HUES6 (cell line): ENCODE measurements at regions not wholly inside any gene's neighbourhood (a gene's known extent, or its start where the extent isn't known, plus 50 kb on each side); places are given as distances from the start of the nearest gene placed in this dataset.

Experiments
- H3K27ac ChIP-seq: 2 replicates; pipeline ENCODE4 v1.7.0; 2013; ENCODE audit warnings: low read depth, mild to moderate bottlenecking, low read length, inconsistent platforms
- H3K27me3 ChIP-seq: 2 replicates; pipeline ENCODE4 v1.6.1; 2013; ENCODE audit warnings: low read length; ENCODE audit not compliant: control insufficient read depth, insufficient read depth
- H3K36me3 ChIP-seq: 2 replicates; pipeline ENCODE4 v1.6.1; 2013; ENCODE audit warnings: low read length; ENCODE audit not compliant: control insufficient read depth, insufficient read depth
- H3K4me1 ChIP-seq: 2 replicates; pipeline ENCODE4 v1.6.1; 2013; ENCODE audit warnings: low read length; ENCODE audit not compliant: control insufficient read depth, insufficient read depth
- H3K4me3 ChIP-seq: 2 replicates; pipeline ENCODE4 v1.5.1; 2013; ENCODE audit warnings: low read depth, low read length
- H3K9ac ChIP-seq: one replicate; pipeline ENCODE4 v1.6.1; 2013; ENCODE audit warnings: mild to moderate bottlenecking, low read length
- H3K9me3 ChIP-seq: 2 replicates; pipeline ENCODE4 v1.6.1; 2013; ENCODE audit warnings: low read depth, low read length; ENCODE audit not compliant: control insufficient read depth, insufficient read depth

DNA sequence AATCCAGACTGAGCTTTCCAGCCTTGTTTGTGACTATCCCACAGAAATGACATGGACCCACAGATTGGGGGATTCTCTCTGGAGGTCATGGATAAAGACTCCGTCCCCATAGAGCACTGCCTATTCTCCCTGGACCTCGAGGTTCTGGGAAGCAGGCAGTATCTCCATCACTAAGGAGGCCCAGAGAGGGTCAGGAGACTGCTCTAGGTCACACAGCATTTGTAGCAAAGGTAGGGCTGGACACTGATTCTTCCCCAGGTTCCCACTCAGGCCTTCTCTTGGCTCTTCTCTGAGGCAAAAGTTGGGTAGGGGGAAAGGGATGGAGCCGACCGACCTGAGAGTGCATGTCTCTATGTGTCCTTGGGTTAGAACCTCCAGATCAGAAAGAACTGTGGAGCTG is 80.9 kb downstream of the PTPRS start:
- H3K36me3 ChIP-seq: peaks cover 89% of the 10 kb centered on the region
- H3K4me1 ChIP-seq: no peaks in the 10 kb centered on the region
- no peak overlapping the region for H3K4me3 ChIP-seq
- no peaks in the 10 kb centered on the region for H3K27me3 ChIP-seq
- H3K9me3 ChIP-seq: peaks cover 9% of the 10 kb centered on the region
- H3K9ac ChIP-seq: no peak overlapping the region
- H3K27ac ChIP-seq: no peak overlapping the region

DNA sequence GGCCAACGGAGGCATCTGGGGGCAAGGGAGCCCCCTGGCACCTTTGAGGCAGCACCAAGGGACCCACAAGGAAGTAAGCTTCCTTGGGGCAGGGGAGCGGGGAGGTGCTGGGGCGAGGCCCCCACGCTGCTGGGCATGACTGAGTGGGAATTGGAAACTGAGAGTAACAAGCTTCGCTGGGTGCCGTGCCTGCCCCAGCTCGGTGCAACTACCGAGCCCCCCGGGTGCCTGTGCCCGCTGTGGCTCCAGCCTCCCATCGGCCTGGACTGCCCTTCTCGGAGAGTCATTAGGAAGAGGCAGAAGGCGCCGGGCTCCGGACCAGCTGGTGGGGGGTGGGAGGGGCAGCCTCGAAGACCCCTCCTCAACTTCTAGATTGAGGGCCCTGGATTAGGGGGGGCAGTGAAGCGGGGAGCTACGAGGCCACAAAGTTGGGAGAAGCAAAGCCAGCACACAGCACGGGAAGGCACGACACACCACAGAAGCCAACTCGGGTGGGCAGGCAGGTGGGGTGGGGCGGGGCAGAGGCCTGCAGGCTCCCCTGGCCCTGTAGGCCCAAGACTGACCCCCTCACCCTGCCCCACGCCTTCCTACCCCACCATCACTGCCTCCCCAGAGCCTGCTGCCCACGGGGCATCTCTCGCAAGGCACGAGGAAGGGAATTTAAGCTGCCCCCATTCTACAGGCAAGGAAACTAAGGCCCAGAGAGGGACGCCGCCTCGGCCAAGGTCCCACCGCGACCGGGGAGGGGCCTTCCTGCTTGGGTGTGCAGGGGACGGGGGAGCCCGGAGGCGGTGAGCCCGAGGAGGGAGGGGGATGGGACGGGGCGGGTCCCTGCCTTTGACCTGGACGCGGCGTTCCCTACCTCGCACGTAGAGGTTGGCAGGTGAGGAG is 83.2 kb downstream of the PTPRS start:
- no peaks in the 10 kb centered on the region for H3K4me1 ChIP-seq
- no peak overlapping the region for H3K4me3 ChIP-seq
- no peaks in the 10 kb centered on the region for H3K27me3 ChIP-seq
- no peak overlapping the region for H3K9ac ChIP-seq
- H3K9me3 ChIP-seq: peaks cover 12% of the 10 kb centered on the region
- H3K27ac ChIP-seq: no peak overlapping the region
- H3K36me3 ChIP-seq: peaks cover 76% of the 10 kb centered on the region

DNA sequence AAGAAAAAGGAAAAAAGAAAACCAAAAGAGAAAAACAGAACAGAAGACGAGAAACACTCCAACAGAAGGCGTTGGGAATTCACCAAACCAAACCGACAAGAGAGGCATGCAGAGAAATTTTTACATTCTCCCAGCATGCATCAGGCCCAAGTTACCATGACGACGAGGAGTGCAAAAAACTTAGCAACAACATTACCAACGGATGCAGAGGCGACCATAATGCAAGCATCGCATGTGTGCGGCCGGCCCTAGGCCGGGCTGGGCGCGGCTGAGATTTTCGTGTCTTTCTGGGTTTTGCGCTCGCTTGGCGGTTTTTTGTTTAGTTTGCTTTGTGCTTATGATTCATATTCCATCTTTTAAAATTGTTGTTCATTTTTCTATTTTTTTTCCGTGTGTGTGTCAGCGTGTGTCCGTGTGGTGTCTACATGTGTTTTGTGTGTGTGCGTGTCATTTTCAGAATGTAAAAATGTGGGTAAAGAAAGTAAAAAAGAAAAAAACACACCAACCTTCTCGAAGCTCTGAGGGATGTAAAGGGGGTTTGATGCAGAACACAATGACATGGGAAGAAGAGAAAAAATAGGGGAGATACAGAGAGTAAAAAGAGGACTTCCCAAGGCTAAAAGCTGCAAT is 84.9 kb downstream of the PTPRS start:
- Histone ChIP-seq H3K27ac (no peak overlapping the region), H3K9me3 (peaks cover 12% of the 10 kb centered on the region), H3K27me3 (no peaks in the 10 kb centered on the region), H3K9ac (no peak overlapping the region), H3K36me3 (peaks cover 61% of the 10 kb centered on the region), H3K4me1 (peaks cover 12% of the 10 kb centered on the region), H3K4me3 (no peak overlapping the region)

DNA sequence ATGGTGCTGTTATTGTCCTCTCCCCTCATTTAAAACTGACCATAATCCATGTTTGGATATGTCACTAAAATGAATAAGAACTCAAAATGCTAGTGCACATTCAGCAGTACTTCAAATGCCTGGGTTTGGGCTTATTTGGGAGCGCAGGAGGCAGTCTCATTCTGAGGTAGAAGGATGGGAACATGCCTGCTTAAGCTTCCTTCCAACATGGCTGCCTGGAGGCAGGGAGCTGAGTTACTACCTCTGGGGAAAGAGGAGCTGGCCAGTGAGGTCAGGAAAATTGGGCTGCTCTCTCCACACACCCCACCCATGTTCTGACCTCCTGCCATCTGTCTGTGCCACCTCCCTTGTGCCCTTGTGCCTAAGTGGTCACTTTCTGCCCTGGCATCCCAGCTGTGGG is 85.7 kb downstream of the PTPRS start:
- peaks cover 59% of the 10 kb centered on the region for H3K36me3 ChIP-seq
- no peaks in the 10 kb centered on the region for H3K27me3 ChIP-seq
- no peak overlapping the region for H3K9ac ChIP-seq
- no peak overlapping the region for H3K4me3 ChIP-seq
- H3K9me3 ChIP-seq: peaks cover 12% of the 10 kb centered on the region
- H3K4me1 ChIP-seq: peaks cover 12% of the 10 kb centered on the region
- H3K27ac ChIP-seq: no peak overlapping the region

DNA sequence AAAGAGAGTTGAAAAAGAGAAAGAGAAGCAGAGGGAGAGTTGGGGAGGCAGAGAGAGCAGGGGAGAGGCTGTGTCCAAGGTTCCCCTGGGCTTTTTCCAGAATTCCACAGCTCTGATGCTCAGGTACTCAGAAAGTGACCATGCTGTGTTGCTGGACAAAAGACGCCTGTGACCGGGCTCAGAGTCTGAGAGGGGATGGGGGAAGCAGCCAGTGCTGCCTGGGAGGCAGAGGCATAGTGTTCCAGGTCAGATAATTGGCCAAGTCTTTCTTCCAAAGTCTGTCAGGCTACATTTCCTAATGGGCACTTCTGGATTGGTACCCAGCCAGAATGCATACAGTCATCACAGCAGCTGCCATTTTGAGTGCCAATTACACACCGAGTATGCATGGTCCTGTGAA is 86.1 kb downstream of the PTPRS start:
- Histone ChIP-seq H3K9ac (no peak overlapping the region), H3K27ac (no peak overlapping the region), H3K36me3 (peaks cover 59% of the 10 kb centered on the region), H3K9me3 (peaks cover 12% of the 10 kb centered on the region), H3K4me3 (no peak overlapping the region), H3K4me1 (peaks cover 12% of the 10 kb centered on the region), H3K27me3 (no peaks in the 10 kb centered on the region)

DNA sequence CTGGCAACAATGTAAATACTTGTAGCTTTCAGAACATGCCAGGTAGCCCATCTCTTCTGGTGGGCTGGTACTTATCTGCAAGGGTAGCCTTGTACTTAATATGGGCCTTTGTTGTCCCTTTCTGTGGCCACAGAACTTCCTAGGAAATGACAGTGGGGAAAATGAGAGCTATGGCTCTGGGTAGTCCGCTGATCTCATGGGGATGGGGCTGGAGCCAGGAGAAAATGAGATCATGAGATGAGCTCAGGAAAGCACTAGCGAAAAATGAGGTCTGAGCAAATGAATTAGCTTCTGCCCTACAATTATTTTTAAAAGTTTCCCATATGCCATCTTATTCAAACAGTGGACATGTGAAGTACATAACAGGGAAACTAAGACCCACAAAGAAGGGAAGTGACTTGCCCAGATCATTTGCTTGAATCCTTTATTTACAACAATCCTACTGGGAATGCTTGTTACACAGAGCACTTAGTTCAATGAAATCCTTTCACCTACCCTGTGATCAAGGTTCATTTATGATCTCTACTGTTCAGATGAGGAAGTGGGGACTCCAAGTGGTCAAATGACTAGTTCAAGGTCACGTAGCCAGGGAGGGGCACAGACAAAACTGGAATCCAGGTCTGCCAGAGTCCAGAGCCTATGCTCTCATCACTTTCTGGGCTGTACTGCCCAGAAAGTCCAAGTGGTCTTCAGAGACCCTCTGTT is 87.1 kb downstream of the PTPRS start:
- Histone ChIP-seq H3K27me3 (no peaks in the 10 kb centered on the region), H3K4me3 (no peak overlapping the region), H3K4me1 (peaks cover 12% of the 10 kb centered on the region), H3K36me3 (peaks cover 52% of the 10 kb centered on the region), H3K27ac (no peak overlapping the region), H3K9ac (no peak overlapping the region), H3K9me3 (peaks cover 12% of the 10 kb centered on the region)

DNA sequence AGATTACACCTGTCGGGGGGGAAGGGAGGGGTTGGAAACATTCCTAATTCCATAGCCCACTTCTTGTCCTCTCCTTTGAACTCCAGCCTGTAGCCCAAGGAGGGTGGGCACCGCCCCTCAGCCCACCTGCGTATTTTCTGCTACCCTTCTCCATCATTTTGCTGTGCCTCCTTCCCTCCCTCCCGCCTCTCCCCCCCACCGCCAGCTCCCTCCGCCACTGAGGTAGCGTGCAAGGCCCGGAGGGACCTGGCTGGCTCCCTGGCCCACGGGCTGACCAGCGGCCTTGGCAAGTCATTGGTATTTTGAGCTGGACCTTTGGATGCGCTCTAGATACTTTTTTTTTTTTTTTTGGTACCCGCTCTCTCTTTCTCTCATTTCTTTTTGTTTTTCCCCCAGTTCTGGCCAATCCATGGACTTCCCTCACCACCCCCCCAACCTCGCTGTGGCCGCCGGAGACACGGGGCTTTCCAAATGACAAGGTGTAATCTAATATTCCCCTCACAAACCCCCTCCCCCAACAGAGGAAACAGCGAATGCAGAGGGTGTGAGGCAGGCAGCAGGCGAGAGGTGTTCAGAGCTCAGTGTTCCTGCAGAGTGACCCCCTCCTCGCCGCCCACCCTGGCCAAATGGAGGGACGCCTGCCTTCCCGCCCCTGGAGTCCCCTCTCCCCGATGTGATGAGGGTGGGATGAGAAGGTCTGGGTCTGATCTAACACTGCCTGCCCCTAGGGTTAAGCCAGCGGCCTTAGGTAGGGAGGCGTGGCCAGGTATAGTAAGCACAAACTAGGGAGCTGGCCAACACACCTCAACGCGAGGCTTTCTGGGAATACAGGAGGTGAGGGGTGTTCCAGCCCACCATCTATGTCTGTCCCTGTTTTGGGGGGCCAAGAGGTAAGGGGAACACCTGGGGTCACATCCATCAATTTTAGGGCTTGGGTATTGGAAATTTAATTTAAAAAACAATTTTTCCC is 89.2 kb downstream of the PTPRS start:
- no peak overlapping the region for H3K27ac ChIP-seq
- H3K4me1 ChIP-seq: peaks cover 23% of the 10 kb centered on the region
- H3K4me3 ChIP-seq: no peak overlapping the region
- peaks cover 12% of the 10 kb centered on the region for H3K9me3 ChIP-seq
- peaks cover 34% of the 10 kb centered on the region for H3K36me3 ChIP-seq
- no peaks in the 10 kb centered on the region for H3K27me3 ChIP-seq
- no peak overlapping the region for H3K9ac ChIP-seq

DNA sequence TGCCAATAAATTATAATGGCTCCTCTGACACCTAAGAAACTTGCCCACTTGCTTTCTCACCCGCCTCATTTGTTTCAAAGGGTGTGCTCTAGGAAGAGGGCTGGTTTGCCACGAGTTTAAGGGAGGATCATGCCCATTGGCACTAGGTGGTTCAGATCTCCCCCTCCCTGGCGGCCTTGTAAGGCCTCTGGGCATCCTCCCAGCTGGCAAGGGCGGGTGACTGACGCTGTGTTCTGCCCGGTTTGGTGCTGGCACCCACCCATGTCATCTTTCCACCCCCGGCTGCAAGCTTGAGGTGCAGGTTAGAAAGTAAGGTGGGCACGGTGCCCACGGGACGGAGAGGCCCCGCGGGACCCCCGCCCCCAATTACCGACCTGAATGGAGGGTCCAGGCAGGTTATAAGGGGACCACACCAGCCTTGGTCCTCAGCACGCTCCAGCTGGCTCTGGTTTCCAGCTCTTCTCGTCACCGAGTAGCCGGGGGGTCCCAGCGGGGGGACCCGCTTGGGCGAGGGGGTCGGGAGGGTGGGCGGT is 90.4 kb downstream of the PTPRS start:
- Histone ChIP-seq H3K9me3 (peaks cover 8% of the 10 kb centered on the region), H3K36me3 (peaks cover 33% of the 10 kb centered on the region), H3K27me3 (no peaks in the 10 kb centered on the region), H3K9ac (no peak overlapping the region), H3K4me3 (no peak overlapping the region), H3K27ac (no peak overlapping the region), H3K4me1 (peaks cover 23% of the 10 kb centered on the region)

DNA sequence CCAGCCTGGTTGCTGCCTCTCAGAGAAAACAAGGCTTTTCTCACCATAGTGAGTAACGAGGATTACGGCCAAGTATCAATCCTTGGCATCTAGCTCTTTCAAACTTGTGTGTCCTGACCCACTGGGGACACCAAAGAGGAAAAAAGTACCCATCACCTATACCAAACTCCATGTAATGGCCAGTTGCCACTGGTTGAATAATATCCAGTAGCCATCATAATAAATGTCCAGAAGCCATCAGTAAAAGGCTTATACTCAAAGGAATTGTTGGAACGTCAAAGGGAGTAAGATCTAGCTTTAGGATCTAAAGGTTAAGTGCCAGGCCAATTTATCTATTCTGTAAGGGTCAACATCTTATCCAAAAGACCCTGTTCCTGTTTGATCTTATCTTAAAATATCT is 91.1 kb downstream of the PTPRS start:
- Histone ChIP-seq H3K27me3 (no peaks in the 10 kb centered on the region), H3K36me3 (peaks cover 27% of the 10 kb centered on the region), H3K9ac (no peak overlapping the region), H3K4me1 (peaks cover 23% of the 10 kb centered on the region), H3K4me3 (no peak overlapping the region), H3K27ac (no peak overlapping the region), H3K9me3 (peaks cover 1% of the 10 kb centered on the region; the same call in 1 of the 2 replicates)

DNA sequence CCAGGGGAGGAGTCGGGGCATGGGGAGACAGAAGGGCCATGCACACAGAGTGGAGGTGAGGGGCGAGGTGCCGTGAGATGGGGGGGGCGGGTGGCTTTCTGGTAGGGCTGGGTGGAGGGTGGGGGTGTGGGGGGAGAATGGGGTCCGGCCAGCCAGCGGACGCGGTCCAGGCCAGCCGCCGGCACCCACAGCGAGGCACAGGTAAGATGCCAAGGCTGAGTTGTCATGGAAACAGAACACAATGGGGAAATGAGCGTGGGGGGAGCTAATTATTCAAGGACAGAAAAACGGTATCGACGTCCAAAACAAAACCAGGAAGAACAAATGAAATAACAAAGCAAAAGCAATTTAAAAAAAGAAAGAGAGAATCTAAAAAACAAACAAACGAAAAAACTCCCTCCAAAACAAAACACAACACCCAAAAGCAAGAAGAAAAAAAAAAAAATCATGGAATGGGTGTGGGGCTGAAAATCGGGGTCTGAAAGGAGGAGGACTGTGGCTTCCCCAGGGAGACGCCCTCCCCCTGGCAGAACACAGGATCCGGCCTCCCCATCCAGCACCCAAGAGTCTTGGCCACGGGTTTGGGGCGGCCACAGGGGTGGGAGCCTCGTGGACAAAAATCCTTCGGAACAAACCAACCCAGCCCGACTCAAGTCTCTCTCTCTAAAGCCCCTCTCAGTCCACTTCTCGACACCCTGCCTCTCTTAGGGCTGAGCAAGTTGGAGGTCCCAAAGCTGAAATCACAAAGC is 92.5 kb downstream of the PTPRS start:
- Histone ChIP-seq H3K9ac (no peak overlapping the region), H3K36me3 (peaks cover 31% of the 10 kb centered on the region), H3K9me3 (no peaks in the 10 kb centered on the region), H3K4me1 (peaks cover 23% of the 10 kb centered on the region), H3K4me3 (no peak overlapping the region), H3K27ac (no peak overlapping the region), H3K27me3 (no peaks in the 10 kb centered on the region)
